SU-DHL-6 (cell line): ENCODE measurements at regions not wholly inside any gene's neighbourhood (a gene's known extent, or its start where the extent isn't known, plus 50 kb on each side); places are given as distances from the start of the nearest gene placed in this dataset.

Experiments
- H2AFZ ChIP-seq: fragments of 200-600 bp; sonication (generic); 2 replicates; pipeline ENCODE4 v1.6.1; 2014; ENCODE audit warnings: low read depth, mild to moderate bottlenecking, moderate library complexity, mixed read lengths, antibody characterized with exemption, low read length; ENCODE audit not compliant: severe bottlenecking
- H3F3A ChIP-seq: fragments of 200-600 bp; shearing (Covaris generic); 2 replicates; pipeline ENCODE4 v1.6.0; 2016; ENCODE audit warnings: antibody characterized with exemption, mild to moderate bottlenecking; ENCODE audit not compliant: insufficient read depth
- H3K27ac ChIP-seq: fragments of 200-600 bp; sonication (generic); 2 replicates; pipeline ENCODE4 v1.5.1; 2016; ENCODE audit warnings: low read depth, mild to moderate bottlenecking, low read length, moderate library complexity, mixed read lengths
- H3K27me3 ChIP-seq: fragments of 200-600 bp; sonication (generic), shearing (Covaris generic); 2 replicates; pipeline ENCODE4 v1.6.0; 2014; ENCODE audit warnings: mild to moderate bottlenecking, low read length
- H3K36me3 ChIP-seq: fragments of 200-600 bp; sonication (generic); 2 replicates; pipeline ENCODE4 v1.6.1; 2014; ENCODE audit warnings: mild to moderate bottlenecking, low read length, mixed read lengths
- H3K4me2 ChIP-seq: fragments of 300-600, 200-600 bp; shearing (Covaris generic), sonication (generic); 2 replicates; pipeline ENCODE4 v1.6.0; 2014; ENCODE audit warnings: low read length, low read depth, mild to moderate bottlenecking; ENCODE audit not compliant: poor library complexity, severe bottlenecking
- H3K4me3 ChIP-seq: fragments of 200-600 bp; sonication (generic); 2 replicates; pipeline ENCODE4 v1.5.1; 2014; ENCODE audit warnings: antibody characterized with exemption, low read length, mild to moderate bottlenecking, mixed read lengths; ENCODE audit not compliant: insufficient read depth, poor library complexity, severe bottlenecking
- H3K79me2 ChIP-seq: fragments of 200-600 bp; sonication (generic); 2 replicates; pipeline ENCODE4 v1.6.1; 2014; ENCODE audit warnings: mild to moderate bottlenecking, low read length, moderate library complexity; ENCODE audit not compliant: insufficient read depth
- H3K9ac ChIP-seq: fragments of 200-600 bp; sonication (generic); 2 replicates; pipeline ENCODE4 v1.7.0; 2014; ENCODE audit warnings: mild to moderate bottlenecking, low read length
- H3K9me2 ChIP-seq: fragments of 200-600 bp; sonication (generic); replicated peaks from 2 replicates; pipeline ENCODE4 v1.6.1; 2014; ENCODE audit warnings: low read length; ENCODE audit not compliant: insufficient read depth
- H3K9me3 ChIP-seq: fragments of 200-600 bp; sonication (generic); 2 replicates; pipeline ENCODE4 v1.6.1; 2014; ENCODE audit warnings: low read length, mixed read lengths; ENCODE audit not compliant: insufficient read depth
- H4K20me1 ChIP-seq: fragments of 200-600 bp; sonication (generic); 2 replicates; pipeline ENCODE4 v1.6.1; 2014; ENCODE audit warnings: low read depth, mild to moderate bottlenecking, antibody characterized with exemption, low read length, moderate library complexity, mixed read lengths
- CTCF ChIP-seq: fragments of 200-600 bp; sonication (generic); IDR thresholded peaks from one replicate; pipeline ENCODE4 v1.5.1; 2017; ENCODE audit warnings: antibody characterized with exemption, mild to moderate bottlenecking, low read length, moderate library complexity; ENCODE audit not compliant: insufficient read depth, poor library complexity, severe bottlenecking
- EZH2phosphoT487 ChIP-seq: fragments of 200-600 bp; sonication (generic), shearing (Covaris generic); conservative IDR thresholded peaks from 2 replicates; pipeline ENCODE4 v1.6.1; 2018; ENCODE audit warnings: mild to moderate bottlenecking, antibody characterized with exemption, low read length, moderate library complexity, mixed read lengths

- Histone ChIP-seq H3K9me3 (no peaks in the 10 kb centered on the region), H3K9me2 (no peaks in the 10 kb centered on the region), H2AFZ (no peak overlapping the region), H3K4me2 (no peak overlapping the region), H3F3A (no peaks in the 10 kb centered on the region), H3K27me3 (no peaks in the 10 kb centered on the region), H3K27ac (no peak overlapping the region), H3K36me3 (no peaks in the 10 kb centered on the region), H3K9ac (no peak overlapping the region), H3K79me2 (no peaks in the 10 kb centered on the region), H3K4me3 (no peak overlapping the region), H4K20me1 (no peaks in the 10 kb centered on the region)
- TF ChIP-seq EZH2phosphoT487 (no peak), CTCF (no peak)
Observed at GRCh38 chr16:11430601-11431317, 85.5 kb downstream of the RMI2 start.

GRCh38 chr16:11431915-11432465, 86.7 kb downstream of the RMI2 start:
- no peaks in the 10 kb centered on the region for H3K79me2 ChIP-seq
- H4K20me1 ChIP-seq, result no peaks in the 10 kb centered on the region
- no peak overlapping the region for H3K4me3 ChIP-seq
- H3F3A ChIP-seq, result no peaks in the 10 kb centered on the region
- no peak overlapping the region for H3K27ac ChIP-seq
- no peaks in the 10 kb centered on the region for H3K9me2 ChIP-seq
- H3K9me3 ChIP-seq, result no peaks in the 10 kb centered on the region
- H3K4me2 ChIP-seq, result no peak overlapping the region
- no peaks in the 10 kb centered on the region for H3K27me3 ChIP-seq
- H3K36me3 ChIP-seq, result no peaks in the 10 kb centered on the region
- H3K9ac ChIP-seq, result no peak overlapping the region
- H2AFZ ChIP-seq, result no peak overlapping the region
- no peak for TF ChIP-seq EZH2phosphoT487
- no peak for TF ChIP-seq CTCF

- Histone ChIP-seq H3F3A (no peaks in the 10 kb centered on the region), H4K20me1 (no peaks in the 10 kb centered on the region), H3K36me3 (no peaks in the 10 kb centered on the region), H2AFZ (no peak overlapping the region), H3K27me3 (no peaks in the 10 kb centered on the region), H3K9me3 (no peaks in the 10 kb centered on the region), H3K79me2 (no peaks in the 10 kb centered on the region), H3K9me2 (no peaks in the 10 kb centered on the region), H3K9ac (no peak overlapping the region), H3K27ac (no peak overlapping the region), H3K4me3 (no peak overlapping the region), H3K4me2 (no peak overlapping the region)
- no peak for TF ChIP-seq EZH2phosphoT487
- TF ChIP-seq CTCF, result no peak
Observed at GRCh38 chr16:11432856-11433395, 87.7 kb downstream of the RMI2 start.
